Right atrium auricular region (tissue), 2 donors: ENCODE measurements at regions not wholly inside any gene's neighbourhood (a gene's known extent, or its start where the extent isn't known, plus 50 kb on each side); places are given as distances from the start of the nearest gene placed in this dataset.
"Not testable (repeated sequence)": the region's sequence is repeated elsewhere in the genome, so short reads cannot be mapped to it uniquely, and the experiment has no call there.

Source experiments
- DNase-seq: peaks from one replicate; pipeline ENCODE4 v3.0.0-alpha.2; 2019; ENCODE audit warnings: low spot score
- H3K27ac ChIP-seq, 2 donors: fragments of 200-600 bp; sonication (generic); 1 replicate in 1 of 2; 2 replicates in 1 of 2; pipeline ENCODE4 v1.5.1; 2016 to 2019
- H3K27me3 ChIP-seq, 2 donors: fragments of 200-600 bp; sonication (generic); one replicate each; pipeline versions ENCODE4 v1.5.1 to v1.6.0; 2017 to 2019
- H3K36me3 ChIP-seq: fragments of 200-600 bp; sonication (generic); one replicate; pipeline ENCODE4 v1.5.1; 2016
- H3K4me1 ChIP-seq, 2 donors: fragments of 200-600 bp; sonication (generic); one replicate each; pipeline versions ENCODE4 v1.5.1 to v1.6.0; 2017 to 2019
- H3K4me3 ChIP-seq, 2 donors: fragments of 200-600 bp; sonication (generic); 1 replicate in 1 of 2; 2 replicates in 1 of 2; pipeline ENCODE4 v1.5.1; 2017 to 2019; ENCODE audit warnings: mild to moderate bottlenecking in 1 of 2, moderate library complexity in 1 of 2
- H3K9me3 ChIP-seq, 2 donors: fragments of 200-600 bp; sonication (generic); one replicate each; pipeline ENCODE4 v1.5.1; 2019
- TF ChIP-seq, protein P1 (sequence below), 2 donors: fragments of 200-600 bp; sonication (generic); IDR thresholded peaks; one replicate each; pipeline ENCODE4 v1.5.1; 2019; ENCODE audit warnings: antibody characterized with exemption in 2 of 2

DNA sequence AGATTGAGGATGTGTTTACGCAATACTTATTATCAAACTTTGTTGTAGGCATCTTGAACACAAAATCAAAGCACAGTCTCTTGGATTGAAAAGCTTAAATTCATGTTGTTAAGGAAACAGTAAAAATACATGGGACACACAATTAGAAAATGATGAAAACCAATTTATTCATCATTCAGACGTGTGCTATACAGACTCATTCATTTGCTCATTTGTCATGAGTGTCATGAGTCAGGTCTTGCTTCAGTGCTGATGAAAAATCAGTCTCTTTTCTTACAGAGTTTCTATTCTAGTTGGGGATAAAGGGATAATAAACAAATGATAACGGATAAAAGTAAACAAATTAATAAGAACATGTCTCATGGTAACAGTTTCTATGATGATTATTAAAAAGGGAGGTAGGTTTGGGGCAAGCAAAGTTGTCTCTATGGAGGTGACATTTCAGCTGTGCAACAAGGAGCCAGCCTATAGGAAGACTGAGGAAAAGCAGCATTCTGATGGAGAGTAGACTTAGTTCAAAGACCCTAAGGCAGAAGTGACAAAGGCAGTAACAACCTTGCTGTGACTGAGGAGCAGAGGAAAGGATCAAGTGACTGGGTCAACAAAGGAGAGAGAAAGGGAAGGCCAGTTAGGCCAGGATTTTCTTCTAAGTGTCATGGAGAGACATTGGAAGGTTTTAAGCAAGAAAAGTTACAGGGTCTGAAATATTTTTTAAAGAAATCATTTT is 224.0 kb upstream of the HHIP start:
- H3K4me3 ChIP-seq, result no peak overlapping the region
- no peak overlapping the region for H3K27ac ChIP-seq
- H3K27me3 ChIP-seq, result no peaks in the 10 kb centered on the region
- TF ChIP-seq, protein P1, sequence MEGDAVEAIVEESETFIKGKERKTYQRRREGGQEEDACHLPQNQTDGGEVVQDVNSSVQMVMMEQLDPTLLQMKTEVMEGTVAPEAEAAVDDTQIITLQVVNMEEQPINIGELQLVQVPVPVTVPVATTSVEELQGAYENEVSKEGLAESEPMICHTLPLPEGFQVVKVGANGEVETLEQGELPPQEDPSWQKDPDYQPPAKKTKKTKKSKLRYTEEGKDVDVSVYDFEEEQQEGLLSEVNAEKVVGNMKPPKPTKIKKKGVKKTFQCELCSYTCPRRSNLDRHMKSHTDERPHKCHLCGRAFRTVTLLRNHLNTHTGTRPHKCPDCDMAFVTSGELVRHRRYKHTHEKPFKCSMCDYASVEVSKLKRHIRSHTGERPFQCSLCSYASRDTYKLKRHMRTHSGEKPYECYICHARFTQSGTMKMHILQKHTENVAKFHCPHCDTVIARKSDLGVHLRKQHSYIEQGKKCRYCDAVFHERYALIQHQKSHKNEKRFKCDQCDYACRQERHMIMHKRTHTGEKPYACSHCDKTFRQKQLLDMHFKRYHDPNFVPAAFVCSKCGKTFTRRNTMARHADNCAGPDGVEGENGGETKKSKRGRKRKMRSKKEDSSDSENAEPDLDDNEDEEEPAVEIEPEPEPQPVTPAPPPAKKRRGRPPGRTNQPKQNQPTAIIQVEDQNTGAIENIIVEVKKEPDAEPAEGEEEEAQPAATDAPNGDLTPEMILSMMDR (IDR thresholded peaks at IDR 0.05), result no peak
- H3K9me3 ChIP-seq, result no peaks in the 10 kb centered on the region
- no peaks in the 10 kb centered on the region for H3K4me1 ChIP-seq
- DNase-seq, result no peak
- no peaks in the 10 kb centered on the region for H3K36me3 ChIP-seq

DNA sequence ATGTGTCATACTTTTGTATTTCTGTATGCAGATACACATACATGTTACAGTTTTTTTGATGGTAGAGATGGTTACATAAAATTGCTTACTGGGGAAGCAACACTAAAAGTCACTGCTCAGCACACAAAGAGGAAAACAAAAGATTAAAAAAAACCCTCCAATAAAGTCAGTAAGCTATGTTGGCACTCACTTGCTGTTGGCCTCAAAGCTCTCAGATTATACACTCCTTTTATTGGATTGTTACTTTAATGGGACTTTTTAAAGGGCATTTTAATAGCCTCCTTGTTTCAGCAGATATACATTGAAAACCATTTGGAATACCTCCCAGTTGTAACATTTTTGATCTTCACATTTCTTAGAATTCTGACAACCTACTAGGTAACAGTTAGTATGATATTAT is 222.0 kb upstream of the HHIP start:
- Histone ChIP-seq H3K27ac (no peak overlapping the region), H3K27me3 (no peaks in the 10 kb centered on the region), H3K4me3 (no peak overlapping the region), H3K4me1 (no peaks in the 10 kb centered on the region), H3K36me3 (no peaks in the 10 kb centered on the region), H3K9me3 (no peaks in the 10 kb centered on the region)
- TF ChIP-seq, protein P1 (IDR thresholded peaks at IDR 0.05), result no peak
- DNase-seq, result no peak

DNA sequence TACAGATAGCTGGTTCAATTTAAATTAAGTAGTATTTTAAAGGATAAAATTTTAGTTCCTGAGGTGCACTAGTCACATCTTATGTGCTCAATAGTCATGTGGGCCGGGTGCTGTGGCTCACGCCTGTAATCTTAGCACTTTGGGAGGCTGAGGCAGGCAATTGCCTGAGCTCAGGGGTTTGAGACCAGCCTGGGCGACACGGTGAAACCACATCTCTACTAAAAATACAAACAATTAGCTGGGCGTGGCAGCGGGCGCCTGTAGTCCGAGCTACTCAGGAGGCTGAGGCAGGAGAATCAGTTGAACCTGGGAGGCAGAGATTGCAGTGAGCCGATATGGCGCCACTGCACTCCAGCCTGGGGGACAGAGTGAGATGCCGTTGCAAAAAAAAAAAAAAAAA is 219.9 kb upstream of the HHIP start:
- H3K4me1 ChIP-seq, H3K36me3 ChIP-seq, DNase-seq, H3K9me3 ChIP-seq, H3K4me3 ChIP-seq, H3K27me3 ChIP-seq, H3K27ac ChIP-seq: not testable (repeated sequence)

- Histone ChIP-seq H3K9me3 (no peaks in the 10 kb centered on the region), H3K27me3 (no peaks in the 10 kb centered on the region), H3K4me1 (no peaks in the 10 kb centered on the region), H3K36me3 (no peaks in the 10 kb centered on the region), H3K27ac (no peak overlapping the region), H3K4me3 (no peak overlapping the region)
- no peak for DNase-seq
- TF ChIP-seq, protein P1 (IDR thresholded peaks at IDR 0.05), result no peak
These were observed 203.2 kb upstream of the HHIP start for GRCh38 chr4:144442713-144443112.

- Histone ChIP-seq H3K27me3 (no peaks in the 10 kb centered on the region), H3K4me1 (no peaks in the 10 kb centered on the region), H3K9me3 (no peaks in the 10 kb centered on the region), H3K27ac (no peak overlapping the region), H3K4me3 (no peak overlapping the region), H3K36me3 (no peaks in the 10 kb centered on the region)
- TF ChIP-seq, protein P1 (IDR thresholded peaks at IDR 0.05), result no peak
- peak; percentile 61 for DNase-seq
These were observed 196.3 kb upstream of the HHIP start for GRCh38 chr4:144449611-144450010.

DNA sequence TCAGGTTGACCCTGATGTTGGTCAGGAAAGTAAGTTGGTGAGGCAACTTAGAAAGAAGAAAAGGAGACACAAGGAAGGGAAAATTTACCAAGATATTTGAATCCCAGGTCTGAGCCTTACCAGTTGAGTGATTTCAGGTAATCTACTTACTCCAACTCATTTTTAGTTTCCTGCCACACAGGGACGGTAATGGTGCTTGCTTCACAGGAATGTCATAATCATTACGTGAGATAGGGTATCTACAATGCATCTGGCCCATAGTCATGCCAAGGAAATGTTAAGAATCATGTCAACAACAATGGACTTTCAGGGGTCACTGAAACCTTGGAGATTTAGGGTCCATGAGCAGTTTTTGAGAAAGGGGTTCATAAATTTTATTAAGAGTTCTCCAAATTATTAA is 195.4 kb upstream of the HHIP start:
- TF ChIP-seq, protein P1 (IDR thresholded peaks at IDR 0.05), result no peak
- no peaks in the 10 kb centered on the region for H3K4me1 ChIP-seq
- H3K36me3 ChIP-seq, result no peaks in the 10 kb centered on the region
- no peak overlapping the region for H3K4me3 ChIP-seq
- H3K27me3 ChIP-seq, result no peaks in the 10 kb centered on the region
- no peaks in the 10 kb centered on the region for H3K9me3 ChIP-seq
- H3K27ac ChIP-seq, result no peak overlapping the region
- DNase-seq, result no peak
